CD4-positive, alpha-beta T cell treated with Interleukin-12 subunit alpha and Interleukin-12 subunit beta, for 1 hour (primary cell): ENCODE measurements at regions not wholly inside any gene's neighbourhood (a gene's known extent, or its start where the extent isn't known, plus 50 kb on each side); places are given as distances from the start of the nearest gene placed in this dataset.
"Not testable (repeated sequence)": the region's sequence is repeated elsewhere in the genome, so short reads cannot be mapped to it uniquely, and the experiment has no call there.

Experiments used
- DNase-seq: peaks from one replicate; pipeline ENCODE4 v3.0.0-alpha.2; 2020

DNA sequence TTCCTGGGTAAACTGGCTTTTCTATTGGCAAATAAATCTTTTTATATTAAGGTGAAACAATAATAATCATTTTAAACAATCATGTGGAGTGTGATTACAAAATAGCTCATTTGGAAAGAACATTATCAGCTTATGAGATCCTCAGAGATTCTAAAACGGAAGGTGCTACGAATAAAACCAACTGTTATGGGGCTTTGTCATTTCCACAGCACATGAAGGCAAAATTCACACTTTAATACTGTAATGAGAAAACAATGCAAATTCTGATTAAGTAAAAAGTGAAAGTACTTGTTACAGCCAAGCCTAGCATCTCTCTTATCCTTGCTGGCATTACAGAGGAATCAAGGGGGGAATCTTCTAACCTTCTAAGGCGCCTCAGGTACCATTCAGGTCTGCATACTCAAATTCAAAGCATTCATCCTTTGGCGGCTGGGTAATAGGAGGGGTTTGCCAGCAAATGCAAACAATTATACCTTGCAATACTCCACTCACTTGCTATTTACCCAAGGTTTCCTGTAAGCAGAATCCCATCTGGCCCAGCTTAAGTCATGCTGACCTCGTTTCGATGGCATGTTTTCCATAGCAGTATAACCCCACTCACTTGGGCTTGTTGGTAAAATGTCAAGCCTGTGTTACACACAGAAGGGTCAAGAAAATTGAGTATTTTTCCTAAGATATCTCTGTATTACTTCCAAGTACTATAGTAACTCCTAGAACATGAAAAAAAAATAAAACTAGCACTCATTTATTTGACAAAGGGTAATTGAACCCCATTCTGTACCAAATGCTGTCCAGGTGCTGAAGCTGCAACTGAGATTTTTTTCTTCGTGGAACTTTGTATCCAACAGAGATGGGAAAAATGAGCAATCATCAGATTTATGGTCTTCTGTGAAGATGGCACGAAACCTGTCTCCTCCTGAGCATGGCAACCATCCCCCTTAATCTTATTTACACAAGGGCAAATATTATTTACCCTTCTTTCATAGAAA is 183.7 kb upstream of the LMCD1 start:
- DNase-seq, result no peak

DNA sequence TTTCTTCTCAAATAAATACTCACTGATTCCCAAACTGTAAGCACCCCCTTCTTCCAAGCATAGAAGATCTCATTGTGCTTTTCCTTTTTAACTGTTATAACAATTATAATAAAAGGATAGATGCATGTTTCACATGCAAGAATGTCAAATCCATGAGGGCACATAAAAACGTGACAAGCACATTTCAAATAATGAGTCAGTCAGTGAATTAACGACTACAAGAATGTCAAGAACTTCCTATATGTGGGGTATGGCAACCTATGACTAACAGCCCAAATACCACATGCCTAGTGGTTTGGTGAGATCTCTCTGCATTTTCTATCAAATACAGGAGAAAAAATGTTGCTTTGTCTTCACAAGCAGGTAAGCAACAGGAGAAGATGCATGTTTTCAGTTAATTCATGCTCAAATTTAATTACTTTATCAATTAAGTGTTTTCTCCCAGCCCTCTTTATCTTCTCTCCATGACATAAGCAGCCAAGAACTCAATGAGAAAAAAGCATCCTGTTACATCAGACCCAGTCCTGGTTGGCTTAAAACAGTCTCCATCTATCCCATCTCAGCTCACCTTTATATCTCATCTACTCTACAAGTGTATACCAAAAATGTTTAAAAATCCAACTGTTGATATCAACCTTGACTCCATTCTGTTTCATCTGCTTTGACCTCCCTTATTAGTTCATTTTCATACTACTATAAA is 181.5 kb upstream of the LMCD1 start:
- DNase-seq, result no peak

DNA sequence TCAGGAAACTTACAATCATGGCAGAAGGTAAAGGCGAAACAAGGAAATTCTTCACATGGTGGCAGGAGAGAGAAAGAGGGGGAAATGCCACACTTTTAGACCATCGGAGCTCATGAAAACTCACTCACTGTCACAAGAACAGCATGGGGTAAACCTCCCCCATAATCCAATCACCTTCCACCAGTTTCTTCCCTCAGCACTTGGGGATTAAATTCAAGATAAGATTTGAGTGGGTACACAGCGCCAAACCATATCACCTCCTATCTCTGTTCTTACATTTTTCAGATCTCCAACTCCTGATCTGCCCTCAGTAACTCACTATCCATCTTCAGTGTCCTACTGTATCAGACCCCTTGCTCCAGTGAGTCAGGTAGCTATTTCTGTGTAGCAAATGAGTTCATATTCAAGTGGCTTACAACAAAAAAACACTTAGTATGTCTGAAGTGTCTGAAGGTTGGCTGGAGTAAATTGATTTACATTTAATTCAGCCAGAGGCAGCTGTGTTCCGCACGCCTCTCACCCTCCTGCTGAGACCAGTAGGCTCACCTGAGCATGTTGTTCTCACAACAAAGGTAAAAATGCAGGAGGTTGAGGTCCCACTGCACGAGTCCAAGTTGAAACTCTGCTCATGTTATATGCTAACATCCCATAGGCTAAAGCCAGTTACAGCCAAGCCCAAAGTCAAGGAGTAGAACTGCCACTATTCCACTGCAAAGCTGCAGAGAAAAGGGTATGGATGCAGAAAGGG is 180.7 kb upstream of the LMCD1 start:
- no peak for DNase-seq

DNA sequence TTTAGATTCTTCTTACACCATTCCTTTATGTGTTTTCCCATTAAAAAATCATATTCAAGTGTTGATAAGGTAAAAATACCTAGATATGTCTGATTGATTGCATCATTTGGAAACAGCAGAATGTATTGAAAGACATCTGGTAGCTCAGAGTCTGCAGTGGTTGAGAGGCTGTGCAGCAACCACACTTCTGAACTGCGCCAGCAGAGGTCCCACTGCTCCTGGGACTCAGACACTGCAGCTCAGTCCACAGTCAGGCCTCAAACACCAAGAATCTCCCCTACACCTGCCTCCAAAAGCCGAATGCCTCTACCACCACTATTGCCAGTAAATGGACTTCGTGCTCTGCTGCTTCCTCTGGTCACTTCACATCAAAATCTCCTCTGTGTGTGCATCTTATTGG is 176.9 kb upstream of the LMCD1 start:
- DNase-seq, result peak; percentile 71

DNA sequence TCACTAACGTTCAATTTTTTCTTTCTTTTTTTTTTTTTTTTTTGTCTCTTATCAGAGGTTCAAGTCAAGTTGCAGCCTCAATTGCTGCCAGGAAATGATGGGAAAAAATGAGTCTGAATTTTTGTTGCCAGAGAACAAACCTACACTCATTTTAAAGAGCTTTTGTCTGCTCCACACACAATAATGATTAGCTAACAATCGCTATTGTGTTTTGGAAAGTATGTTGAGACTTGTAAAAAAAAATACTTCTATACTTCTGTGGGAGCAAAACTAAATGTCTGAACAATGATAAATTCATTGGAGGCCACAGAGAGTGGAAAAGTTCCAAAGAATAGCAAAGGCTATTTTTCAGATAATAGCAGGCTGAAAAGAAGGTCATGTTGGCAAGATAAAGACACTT is 176.3 kb upstream of the LMCD1 start:
- DNase-seq, result no peak

DNA sequence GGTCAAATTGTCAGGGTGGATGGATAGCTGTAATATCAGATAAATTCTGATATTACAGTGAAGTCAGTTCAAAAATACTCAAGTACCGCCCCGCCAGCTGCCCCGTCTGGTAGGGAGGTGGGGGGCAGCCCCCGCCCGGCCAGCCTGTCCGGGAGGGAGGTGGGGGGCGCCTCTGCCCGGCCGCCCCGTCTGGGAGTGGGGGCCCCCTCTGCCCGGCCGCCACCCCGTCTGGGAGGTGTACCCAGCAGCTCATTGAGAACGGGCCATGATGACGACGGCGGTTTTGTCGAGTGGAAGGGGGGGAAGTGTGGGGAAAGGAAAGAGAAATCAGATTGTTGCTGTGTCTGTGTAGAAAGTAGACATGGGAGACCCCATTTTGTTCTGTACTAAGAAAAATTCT is 175.8 kb upstream of the LMCD1 start:
- DNase-seq, result not testable (repeated sequence)

DNA sequence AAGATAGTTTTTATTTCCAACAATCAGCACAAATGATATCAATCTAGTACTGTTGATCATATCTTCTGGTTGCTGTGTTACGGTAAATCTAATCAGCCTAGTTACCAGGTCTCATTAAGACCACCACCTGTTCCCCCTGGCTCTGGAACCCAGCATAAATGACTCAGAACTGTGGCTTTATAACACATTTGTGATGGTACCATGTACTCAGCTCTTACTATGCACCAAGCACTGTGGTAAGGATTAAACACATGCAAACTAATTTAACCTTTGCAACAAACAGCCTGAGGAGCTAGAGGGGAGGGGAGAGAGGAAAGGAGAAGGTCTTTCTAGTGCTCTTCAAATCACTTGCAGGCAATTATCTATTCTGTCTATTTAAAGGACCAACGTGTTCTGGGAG is 173.9 kb upstream of the LMCD1 start:
- no peak for DNase-seq

DNA sequence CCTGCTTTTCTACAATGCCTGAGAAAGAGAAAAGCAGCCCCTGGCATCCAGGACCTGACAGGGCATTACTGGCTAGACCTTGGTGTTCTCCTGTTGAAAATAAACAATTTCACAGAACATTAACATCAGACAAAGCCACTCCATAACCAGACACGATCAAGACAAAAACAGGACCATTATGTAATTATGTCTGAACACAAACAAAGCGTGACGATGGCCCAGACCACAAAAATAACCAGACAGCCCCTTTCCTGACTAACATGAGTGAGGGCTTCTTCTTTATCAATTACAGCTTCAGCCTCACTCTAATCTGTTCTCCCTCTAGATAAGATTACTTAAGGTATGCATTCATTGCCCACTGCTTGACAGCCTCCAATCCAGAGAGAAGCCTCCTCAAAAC is 172.7 kb upstream of the LMCD1 start:
- DNase-seq, result peak; percentile 12

DNA sequence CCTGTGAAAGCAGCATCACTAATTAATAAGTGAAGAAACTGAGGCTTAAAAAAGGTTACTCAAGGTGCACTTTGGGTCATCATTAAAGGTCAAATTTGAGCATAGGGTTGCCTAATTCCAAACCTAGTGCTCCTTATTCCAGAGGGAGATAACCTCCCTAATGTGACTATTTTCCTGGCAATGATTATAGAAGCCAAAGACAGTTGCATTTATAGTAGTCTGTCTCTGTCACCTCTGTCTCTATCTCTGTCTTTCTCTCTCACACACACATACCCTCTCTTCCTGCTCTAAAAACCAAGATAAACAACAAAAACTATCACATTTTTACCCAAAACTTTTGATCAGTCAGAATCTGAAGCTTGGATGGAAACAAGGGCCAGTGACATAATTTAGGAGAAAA is 172.0 kb upstream of the LMCD1 start:
- no peak for DNase-seq

DNA sequence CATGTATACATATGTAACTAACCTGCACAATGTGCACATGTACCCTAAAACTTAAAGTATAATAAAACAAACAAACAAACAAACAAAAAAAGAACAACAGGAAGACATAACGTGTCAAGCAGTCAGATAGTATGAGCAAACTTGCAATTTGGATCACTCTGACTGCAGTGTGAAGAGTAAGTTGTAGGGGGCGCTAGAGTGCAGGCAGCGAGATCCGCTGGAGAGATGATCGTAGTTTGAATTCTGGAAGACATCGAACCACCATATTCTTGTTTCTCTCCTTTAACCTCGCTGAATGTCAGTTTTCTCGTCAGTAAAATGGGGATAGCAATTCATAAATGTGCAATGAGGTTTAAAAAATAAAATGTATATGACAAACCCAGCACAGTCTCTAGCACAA is 165.2 kb upstream of the LMCD1 start:
- DNase-seq, result peak; percentile 10

DNA sequence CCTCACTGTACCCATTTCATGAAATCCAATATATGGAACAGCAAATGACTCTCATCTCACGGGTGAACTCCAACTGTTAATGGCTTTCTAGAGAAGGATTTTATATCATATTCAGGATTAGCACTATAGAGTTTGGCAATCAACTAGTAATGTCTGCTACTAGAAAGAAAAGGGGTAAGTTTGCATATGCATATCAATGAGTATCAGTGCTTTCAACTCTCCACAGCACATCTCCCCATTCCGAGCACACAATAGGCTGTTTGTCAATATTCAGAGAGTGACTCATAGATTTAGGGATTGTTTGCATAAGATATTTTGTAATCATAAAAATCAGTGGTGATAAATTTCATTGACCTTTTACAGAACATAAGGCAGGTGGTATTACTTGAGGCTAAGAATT is 163.2 kb upstream of the LMCD1 start:
- no peak for DNase-seq

DNA sequence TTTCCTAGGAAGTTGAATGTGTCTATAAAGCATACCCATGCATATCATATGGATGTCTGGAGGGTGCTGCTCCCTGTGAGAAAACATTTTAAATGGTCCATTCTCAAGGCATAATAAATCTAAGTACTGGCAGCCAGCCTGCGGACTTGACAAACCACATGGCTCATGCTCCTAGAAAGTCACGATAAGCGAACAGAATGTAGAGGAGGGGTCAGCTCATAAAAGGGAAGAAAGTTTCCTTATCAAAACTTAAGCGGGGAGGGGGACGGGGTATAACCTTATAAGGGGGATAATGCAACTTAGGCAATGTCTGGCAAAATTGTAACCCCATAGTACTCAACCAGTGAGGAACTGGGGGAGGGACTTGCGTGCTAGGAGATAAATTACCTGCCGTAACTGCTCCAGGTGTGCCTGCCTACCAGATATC is 159.8 kb upstream of the LMCD1 start:
- DNase-seq, result no peak

DNA sequence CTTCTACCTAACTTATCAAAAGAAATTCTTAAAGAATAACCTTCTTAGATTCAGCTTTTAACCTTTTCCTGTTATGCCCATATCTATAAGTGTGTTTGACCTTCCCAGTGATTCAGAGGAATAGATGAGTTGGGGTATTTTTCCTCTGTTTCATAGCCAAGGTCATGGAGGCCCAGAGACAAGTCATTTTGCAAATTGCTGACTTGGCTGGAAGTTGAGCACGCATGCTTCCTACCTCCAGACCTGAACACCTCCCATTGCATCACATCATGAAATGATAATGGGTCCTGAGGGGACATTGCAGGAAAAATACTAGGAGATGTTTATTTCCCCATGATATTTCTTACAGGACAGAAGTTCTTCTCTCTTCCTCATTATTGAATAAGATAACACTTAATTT is 158.6 kb upstream of the LMCD1 start:
- DNase-seq, result no peak

DNA sequence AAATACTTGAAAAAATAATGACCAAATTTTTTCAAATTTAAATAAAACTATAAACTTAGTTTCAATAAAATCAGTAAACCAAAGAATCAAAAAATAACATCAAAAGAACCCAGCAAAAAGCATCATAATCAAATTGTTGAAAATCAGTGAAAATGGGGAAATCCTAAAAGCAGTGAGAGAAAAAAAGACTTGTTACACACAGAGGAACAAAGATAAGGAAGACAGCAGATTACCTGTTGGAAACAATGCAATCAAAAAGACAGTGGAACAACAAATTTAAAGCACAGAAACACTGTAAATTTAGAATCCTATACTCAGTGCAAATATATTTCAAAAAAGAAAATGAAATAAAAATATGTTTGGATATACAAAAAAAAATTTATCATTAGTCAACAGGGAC is 156.2 kb upstream of the LMCD1 start:
- no peak for DNase-seq

DNA sequence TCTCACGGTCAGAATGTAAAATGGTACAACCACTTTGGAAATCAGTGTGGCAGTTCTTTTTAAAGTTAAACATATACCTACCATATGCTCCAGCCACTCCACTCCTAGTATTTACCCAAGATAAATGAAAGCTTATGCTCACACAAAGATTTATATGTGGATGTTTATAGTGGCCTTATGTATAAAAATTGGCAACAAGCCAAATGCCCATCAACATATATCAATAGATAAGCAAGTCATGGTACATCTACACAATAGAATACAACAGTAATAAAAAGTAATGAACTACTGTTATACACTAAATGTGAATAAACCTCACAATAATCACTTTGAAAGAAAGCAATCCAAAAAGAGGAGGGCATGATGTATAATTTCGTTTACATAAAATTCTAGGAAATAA is 153.5 kb upstream of the LMCD1 start:
- DNase-seq, result no peak

DNA sequence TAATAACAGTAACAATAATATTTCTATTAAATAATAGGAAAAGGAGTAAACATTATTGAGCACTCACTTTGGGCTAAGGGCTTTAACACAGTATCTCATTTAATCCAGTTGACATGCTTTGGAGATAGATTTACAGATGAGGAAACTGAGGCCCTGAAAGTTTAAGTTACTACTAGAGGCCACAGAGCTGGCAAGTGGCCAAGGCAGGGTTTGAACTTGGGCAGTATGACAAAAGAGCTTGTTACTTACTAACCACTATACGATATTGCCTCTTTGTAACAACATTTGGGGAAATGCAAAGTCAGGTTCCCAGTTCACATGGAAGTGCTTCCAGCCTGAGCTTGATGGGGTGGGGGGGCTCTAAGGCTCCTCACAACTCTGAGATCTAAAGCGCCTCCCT is 149.1 kb upstream of the LMCD1 start:
- DNase-seq, result no peak

DNA sequence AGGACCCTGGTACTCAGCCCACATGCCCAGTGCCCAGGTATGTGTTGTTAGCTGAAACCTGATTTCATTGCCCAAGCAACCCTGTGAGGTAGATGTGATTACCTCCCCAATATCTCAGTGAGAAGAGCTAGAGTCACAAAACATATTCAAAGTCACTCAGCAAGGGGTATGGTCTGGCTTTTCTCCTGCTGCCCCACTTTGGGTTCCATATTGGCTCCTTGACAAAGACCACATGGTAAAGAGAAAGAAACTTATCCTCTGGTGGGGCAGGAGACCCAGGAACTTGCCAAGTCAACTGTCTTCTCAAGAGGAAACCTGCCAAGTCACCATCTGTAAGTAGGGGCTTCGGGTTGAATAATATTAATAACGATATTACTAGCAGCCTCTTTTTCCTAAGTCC is 148.3 kb upstream of the LMCD1 start:
- no peak for DNase-seq

DNA sequence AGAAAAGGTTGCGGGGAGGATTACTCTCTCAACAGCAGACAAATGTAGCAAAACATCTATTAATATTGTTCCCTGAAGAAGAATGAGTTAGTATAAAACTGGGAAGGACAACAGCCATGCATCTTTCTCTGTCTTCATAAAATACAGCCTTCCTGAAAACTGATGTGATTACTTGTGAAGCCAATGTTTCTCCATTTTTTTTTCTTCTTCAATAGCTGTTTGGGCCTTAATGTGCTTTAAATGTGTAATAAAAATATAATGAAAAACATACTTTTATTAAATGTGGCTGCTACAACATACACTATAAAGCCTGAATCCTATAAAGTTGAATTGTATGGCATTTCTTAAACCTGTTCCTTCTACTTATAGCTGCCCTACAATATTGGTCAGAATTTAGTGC is 146.3 kb upstream of the LMCD1 start:
- no peak for DNase-seq

DNA sequence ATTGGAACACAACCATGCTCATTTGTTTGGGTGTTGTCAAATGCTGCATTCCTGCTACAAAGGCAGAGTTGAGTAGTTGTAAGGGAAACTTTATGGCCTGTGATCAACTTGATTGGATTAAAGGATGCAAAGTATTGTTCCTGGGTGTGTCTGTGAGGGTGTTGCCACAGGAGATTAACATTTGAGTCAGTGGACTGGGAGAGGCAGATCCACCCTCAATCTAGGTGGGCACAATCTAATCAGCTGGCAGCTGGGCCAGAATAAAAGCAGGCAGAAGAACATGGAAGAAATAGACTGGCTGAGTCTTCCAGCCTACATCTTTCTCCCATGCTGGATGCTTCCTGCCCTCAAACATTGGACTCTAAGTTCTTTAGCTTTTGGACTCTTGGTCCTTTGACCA is 145.6 kb upstream of the LMCD1 start:
- not testable (repeated sequence) for DNase-seq

DNA sequence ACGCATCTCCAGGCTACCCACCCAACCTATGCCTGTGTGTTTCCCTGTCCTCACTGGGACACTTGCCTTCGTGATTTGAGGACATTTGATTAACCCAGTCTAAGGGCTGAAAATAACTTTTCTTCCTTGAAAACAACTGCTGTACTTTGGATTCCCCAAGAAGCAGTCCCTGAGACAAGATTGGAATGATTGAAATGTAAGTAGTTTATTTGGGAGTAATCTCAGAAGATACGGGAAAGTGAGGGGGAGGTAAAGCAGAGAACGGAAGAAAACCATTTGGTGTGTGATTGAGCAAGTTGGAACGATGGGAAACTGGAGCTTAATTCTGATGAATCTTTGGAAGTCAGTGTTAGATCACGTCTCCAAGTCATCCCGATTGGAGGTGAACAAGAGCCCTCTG is 143.8 kb upstream of the LMCD1 start:
- no peak for DNase-seq

DNA sequence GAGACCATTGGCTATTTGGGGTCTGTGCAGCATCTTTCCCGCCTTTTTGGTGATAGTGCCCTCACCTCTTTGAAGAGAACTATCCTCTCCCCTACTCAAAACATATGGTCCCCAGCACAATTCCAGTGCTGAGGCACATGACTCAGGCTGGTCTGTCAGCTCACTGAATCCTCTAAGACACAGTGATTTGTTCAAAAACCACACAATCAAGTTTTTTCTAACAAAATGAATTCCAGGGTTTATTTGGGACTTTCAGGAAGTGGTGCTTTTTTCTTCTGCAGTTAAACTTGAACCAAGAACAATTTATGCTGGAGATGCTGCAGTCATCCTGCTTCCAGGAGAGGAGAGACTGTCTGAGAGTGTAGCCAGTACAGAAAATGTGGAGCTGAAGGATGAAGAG is 142.5 kb upstream of the LMCD1 start:
- DNase-seq, result no peak

DNA sequence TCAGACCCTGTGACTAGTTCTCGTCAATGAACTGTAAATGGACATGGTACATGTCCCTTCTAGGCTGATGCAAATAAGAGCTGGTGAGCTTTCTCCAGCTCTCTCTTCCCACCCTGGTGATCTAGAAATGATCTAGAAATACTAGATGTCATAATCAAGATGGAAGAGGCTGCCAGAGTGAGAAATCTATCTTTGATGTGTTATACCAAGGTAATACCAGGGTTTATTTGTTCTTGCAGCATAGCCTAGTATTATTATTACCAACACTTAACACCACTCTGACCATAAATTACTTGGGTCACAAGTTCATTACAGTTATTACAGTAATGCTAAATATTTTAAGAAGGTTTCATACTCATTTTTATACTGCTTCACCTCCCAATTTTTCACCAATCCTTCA is 138.4 kb upstream of the LMCD1 start:
- DNase-seq, result no peak

DNA sequence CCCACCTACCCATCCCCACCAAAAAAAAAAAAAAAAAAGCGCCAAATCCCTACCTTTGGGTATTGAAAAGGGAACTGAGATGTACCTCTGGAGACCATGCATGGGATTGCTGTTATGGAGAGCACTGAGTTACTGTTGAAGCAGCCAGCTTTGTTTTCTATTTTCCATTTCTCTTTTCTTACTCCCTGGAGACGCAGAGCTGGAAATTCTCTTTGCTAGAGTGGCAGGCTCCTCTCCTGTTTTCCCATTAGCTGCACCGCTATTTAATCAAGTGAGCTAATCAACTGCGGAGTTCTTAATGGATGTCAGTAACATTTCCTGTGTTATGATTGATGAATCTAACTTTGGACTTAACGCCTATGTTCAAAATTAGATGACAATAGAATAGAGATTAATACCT is 136.1 kb upstream of the LMCD1 start:
- DNase-seq, result no peak
